NCI-H146 treated with DMSO at 0.1 percent for 48 hours (cell line): ENCODE measurements at regions not wholly inside any gene's neighbourhood (a gene's known extent, or its start where the extent isn't known, plus 50 kb on each side); places are given as distances from the start of the nearest gene placed in this dataset.
"Not testable (repeated sequence)": the region's sequence is repeated elsewhere in the genome, so short reads cannot be mapped to it uniquely, and the experiment has no call there.

Experiments used
- DNase-seq: peaks from one replicate; lab custom pipeline; 2025; ENCODE audit not compliant: unreplicated experiment; lab: John Stamatoyannopoulos, UW

DNA sequence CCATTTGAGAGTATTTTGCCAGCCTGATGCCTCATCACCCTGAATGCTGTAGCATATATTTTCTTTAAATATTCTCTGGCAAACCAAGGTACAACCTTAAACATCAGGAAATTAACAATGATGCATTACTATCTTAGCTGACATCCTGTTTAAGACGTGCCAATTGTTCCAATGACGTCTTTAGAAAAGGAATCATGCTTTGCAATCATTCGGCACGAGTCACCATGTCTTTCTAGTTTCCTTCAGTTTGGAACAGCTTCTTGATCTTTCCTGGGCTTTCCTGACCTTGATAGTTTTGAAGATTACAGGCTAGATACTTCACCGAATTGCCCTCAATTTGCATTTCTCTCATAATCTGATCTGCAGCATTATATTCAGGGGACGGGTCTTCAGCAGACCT is 88.2 kb upstream of the GLI2 start:
- DNase-seq, result no peak

GRCh38 chr2:120649381-120649780 is 86.3 kb upstream of the GLI2 start:
- DNase-seq, result not testable (repeated sequence)

- no peak for DNase-seq
These were observed 85.5 kb upstream of the GLI2 start for GRCh38 chr2:120650022-120650644.

- no peak for DNase-seq
These were observed 83.8 kb upstream of the GLI2 start for GRCh38 chr2:120651818-120652217.

- DNase-seq, result no peak
These were observed 82.6 kb upstream of the GLI2 start for GRCh38 chr2:120653046-120653445.

- DNase-seq, result no peak
These were observed 81.8 kb upstream of the GLI2 start for GRCh38 chr2:120653871-120654270.

GRCh38 chr2:120654381-120655134 is 81.1 kb upstream of the GLI2 start:
- no peak for DNase-seq

GRCh38 chr2:120656273-120656950 is 79.3 kb upstream of the GLI2 start:
- no peak for DNase-seq

DNA sequence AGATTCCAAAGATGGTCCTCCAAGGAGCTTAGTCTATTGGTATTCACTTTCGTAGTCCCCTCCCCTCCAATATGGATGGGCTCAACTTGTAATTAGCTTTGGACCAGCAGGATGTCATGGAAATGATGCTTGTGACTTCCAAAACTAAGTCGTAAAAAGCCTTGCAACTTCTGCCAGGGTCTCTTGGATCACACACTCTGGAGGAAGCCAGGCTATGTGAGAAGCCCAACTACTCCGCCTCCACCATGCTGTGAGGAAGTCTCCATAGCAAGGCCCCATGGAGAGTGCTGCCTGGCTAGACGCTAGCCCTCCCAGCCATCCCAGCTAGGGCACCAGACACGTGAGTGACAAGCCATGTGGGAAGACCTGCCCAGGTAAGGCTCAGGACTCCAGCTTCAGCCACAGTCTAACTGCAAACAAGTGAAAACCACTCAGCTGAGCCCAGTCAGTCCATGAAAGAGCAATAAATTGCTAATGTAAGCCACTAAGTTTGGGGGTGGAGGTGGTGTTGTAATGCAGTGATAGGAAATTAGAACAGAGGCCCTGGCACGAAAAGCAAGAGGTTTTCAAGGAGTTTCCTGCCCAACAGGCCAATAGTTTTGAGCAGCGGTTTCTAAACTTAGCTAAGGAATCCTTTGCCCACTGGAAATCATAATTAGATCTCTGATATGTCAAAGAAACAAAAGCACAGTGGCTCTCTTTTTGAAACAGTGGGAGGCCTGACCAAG is 77.5 kb upstream of the GLI2 start:
- no peak for DNase-seq

GRCh38 chr2:120658770-120659158 is 76.9 kb upstream of the GLI2 start:
- DNase-seq, result no peak

DNA sequence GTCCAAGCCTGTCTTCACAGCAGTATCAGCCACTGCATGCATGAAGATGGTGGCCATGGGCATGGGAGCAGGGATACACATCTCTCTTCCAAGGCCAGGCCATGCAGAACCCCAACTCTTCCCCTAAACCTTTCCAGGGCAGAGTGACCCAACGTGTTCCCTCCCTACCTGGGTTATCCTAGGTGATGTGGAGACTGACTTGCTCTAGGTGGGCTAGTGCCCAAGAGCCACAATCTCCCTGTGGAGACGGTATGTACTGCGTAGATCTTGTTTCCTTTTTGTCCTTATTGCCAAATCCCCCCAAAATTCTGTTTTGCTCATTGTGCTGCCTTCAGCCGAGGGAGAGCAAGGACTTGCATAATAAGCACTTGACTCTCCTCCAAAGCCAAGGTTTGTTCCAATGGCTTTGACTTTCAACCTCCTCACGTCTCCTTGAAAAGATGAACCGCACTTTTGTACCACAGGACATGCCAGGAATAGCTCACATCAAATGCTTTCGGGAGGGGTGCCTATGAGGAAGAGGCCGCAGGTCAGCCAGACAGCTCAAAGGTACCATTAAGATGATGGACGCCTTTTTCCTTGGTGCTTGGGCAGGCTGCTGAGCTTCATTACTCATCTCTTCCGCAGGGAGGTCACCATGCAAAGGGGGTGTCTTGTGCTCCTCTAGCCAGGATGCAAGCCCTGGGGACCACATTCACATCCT is 76.2 kb upstream of the GLI2 start:
- DNase-seq, result no peak

- no peak for DNase-seq
These were observed 75.5 kb upstream of the GLI2 start for GRCh38 chr2:120660056-120660694.

DNA sequence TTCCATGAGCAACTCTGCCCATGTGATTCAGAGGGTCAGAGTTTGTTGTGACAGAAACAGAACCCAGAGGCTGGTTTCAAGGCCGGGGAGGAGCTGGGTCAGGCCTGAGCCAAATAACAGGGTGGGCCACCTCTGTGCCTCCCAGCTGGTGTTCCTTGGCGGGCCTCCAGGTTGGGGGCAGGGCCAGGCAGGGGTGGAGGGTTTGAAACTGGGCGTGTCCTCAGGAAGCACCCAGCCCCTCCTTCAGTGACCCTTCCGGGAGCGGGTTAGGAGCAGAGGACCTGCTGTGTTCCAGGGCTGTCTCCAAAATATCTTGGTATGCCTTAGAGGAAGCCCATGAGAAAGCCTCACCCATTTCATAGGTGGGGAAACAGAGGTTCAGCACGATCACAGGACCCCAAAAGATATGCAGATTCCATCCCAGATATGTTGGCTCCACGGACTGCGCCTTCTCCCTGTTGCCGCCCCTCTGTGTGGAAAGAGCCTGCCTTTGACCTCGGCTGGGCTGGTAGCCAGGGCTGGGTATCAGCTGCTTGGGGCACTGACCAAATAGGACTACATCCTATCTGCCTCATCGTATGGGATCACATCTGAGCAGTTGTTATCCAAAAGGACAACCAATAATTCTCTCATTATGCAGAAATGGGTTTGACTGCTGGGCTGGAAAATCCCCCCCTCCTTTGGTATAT is 74.8 kb upstream of the GLI2 start:
- no peak for DNase-seq

DNA sequence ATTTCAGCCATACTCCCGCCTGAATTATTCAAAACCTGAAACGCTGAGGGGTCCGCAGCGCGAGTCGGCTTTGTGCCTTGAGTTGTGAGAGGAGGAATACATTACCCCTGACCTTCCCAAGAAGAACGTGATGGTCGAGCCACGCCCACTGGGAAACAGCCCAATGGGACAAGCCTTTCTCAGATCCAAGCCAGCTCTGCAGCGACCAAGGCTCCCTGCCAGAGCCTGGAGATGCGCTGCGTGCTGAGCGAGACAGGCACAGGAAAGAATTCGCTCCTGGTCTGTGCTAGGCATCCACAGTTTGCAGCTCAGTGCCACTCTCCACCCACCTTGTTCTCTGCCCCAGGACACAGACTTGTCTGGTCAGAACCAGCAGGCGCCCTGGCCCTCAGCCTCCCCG is 74.1 kb upstream of the GLI2 start:
- no peak for DNase-seq

GRCh38 chr2:120662046-120662445 is 73.6 kb upstream of the GLI2 start:
- no peak for DNase-seq

DNA sequence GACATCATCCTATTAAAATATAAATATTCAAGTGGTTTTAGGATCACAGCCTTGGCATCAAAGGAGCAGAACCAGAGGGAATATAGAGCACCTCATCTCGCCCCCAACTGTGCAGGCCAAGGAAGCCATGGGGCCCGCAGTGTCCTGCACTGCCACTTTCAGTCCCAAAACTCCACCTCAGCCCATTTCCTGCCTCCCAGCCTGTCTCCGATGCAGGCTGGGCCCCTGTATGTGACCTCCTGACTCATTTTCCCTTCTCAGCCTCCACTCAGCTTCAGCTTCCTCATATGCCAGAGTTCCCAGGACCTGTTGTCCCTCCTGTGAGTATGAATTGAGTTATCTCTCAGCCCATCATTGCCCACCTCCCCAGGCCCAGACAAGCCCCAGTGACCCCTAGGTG is 72.9 kb upstream of the GLI2 start:
- no peak for DNase-seq

DNA sequence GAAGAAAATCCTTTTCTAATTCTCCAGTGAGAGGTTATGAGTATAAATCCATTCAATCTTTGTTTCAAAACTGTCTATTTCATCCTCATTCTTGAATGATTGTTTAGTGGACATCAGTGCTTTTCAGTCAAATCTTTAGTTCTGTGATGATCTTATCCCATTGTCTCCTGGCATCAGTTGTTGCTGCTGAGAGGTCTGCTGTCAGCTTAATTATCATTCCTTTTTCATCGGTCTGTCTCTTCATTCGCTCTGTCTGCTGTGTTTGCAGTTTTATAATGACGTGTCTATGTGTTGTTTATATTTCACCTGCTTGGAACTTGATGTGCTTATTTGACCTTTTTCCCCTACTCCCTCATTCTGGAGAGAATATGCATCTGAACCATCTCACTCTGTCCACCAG is 69.2 kb upstream of the GLI2 start:
- DNase-seq, result no peak

- DNase-seq, result no peak
These were observed 67.7 kb upstream of the GLI2 start for GRCh38 chr2:120667981-120668380.

DNA sequence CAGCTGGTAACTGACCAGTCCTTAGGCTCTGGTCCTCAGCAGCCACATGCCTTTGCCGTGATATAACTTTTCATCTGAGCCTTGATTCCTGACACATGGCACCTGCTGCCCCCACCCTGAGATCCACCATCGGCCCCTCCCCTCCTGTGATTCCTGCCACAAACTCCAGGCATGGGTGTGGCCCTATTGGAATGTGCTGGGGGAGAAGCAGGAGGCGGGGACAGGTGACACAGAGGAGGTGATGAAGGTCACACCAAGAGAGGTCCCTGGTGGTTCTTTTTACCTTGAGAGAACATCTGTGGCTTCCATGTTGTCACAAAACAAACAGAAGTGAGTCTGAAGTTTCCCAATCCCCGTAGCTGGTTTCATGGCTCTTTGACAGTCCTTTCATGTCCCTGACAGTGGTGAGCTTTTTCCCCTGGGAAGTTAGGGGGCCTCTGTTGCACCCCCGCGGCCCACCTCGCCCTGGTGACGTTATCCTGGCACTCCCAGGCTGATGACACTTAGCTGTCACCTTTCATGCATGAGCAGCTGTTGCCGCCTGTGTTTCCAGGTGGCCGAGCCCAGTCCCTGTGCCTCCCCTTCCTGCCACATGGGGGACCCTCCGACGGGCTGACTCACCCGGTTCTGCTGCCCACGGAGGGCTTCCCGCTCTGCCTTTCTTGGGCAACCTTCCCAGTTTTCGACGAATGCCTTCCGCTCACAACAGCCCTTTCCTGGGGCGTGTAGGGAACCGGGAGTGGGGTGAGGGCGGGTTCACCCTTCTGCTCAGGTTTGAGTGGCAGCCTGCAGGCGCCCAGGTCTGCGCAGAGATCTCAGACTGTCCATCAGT is 66.3 kb upstream of the GLI2 start:
- no peak for DNase-seq
